CD14-positive monocyte (primary cell): ENCODE measurements at regions not wholly inside any gene's neighbourhood (a gene's known extent, or its start where the extent isn't known, plus 50 kb on each side); places are given as distances from the start of the nearest gene placed in this dataset.
"Not testable (repeated sequence)": the region's sequence is repeated elsewhere in the genome, so short reads cannot be mapped to it uniquely, and the experiment has no call there.

Experiments
- DNase-seq, 3 donors: peaks; one replicate each; pipeline ENCODE4 v3.0.0-alpha.2; 2011 to 2022
- H2AFZ ChIP-seq: 2 replicates; pipeline ENCODE4 v1.6.0; 2012; ENCODE audit warnings: mild to moderate bottlenecking, low read depth, low read length, inconsistent platforms; ENCODE audit not compliant: insufficient read depth, poor library complexity, severe bottlenecking
- H3K27ac ChIP-seq, 2 donors: 1 replicate in 1 of 2; 2 replicates in 1 of 2; pipeline ENCODE4 v1.5.1; 2012 to 2013; ENCODE audit warnings: low read length in 2 of 2, control low read depth in 1 of 2, inconsistent platforms in 1 of 2, low read depth in 1 of 2, mild to moderate bottlenecking in 1 of 2
- H3K27me3 ChIP-seq, 2 donors: one replicate each; pipeline versions ENCODE4 v1.6.0 to v1.6.1; 2011 to 2013; ENCODE audit warnings: low read length in 2 of 2; ENCODE audit not compliant: control insufficient read depth in 2 of 2, insufficient read depth in 2 of 2
- H3K36me3 ChIP-seq, 2 donors: replicated peaks in 1 of 2; 1 replicate in 1 of 2; 2 replicates in 1 of 2; pipeline versions ENCODE4 v1.5.1 to v1.6.1; 2012 to 2013; ENCODE audit warnings: low read length in 2 of 2, control low read depth in 1 of 2, inconsistent platforms in 1 of 2, mild to moderate bottlenecking in 1 of 2; ENCODE audit not compliant: insufficient read depth in 2 of 2, control insufficient read depth in 1 of 2
- H3K4me1 ChIP-seq, 2 donors: 1 replicate in 1 of 2; 2 replicates in 1 of 2; pipeline versions ENCODE4 v1.5.1 to v1.6.1; 2012 to 2013; ENCODE audit warnings: low read length in 2 of 2, control low read depth in 1 of 2, inconsistent platforms in 1 of 2, mild to moderate bottlenecking in 1 of 2, moderate library complexity in 1 of 2; ENCODE audit not compliant: insufficient read depth in 2 of 2, control insufficient read depth in 1 of 2
- H3K4me2 ChIP-seq: replicated peaks from 2 replicates; pipeline ENCODE3; 2012; ENCODE audit warnings: low read length, moderate library complexity, mild to moderate bottlenecking; ENCODE audit not compliant: poor library complexity, severe bottlenecking; ENCODE audit errors: extremely low read depth
- H3K4me3 ChIP-seq, 3 experiments: fragments of 200-600 bp in 1 of 3; sonication (generic) in 1 of 3; replicated peaks in 1 of 3; 1 replicate in 2 of 3; 2 replicates in 1 of 3; pipeline ENCODE4 v1.5.1; 2011 to 2013; ENCODE audit warnings: low read length in 3 of 3, mild to moderate bottlenecking in 3 of 3, control low read depth in 2 of 3, low read depth in 2 of 3, inconsistent platforms in 1 of 3, moderate library complexity in 1 of 3
- H3K79me2 ChIP-seq: 2 replicates; pipeline ENCODE4 v1.6.0; 2012; ENCODE audit warnings: mild to moderate bottlenecking, control low read depth, inconsistent platforms, low read length, moderate library complexity; ENCODE audit not compliant: insufficient read depth
- H3K9ac ChIP-seq: 2 replicates; pipeline ENCODE4 v1.6.0; 2017; ENCODE audit warnings: low read length, mild to moderate bottlenecking; ENCODE audit not compliant: insufficient read depth, poor library complexity, severe bottlenecking
- H3K9me3 ChIP-seq, 2 donors: replicated peaks in 1 of 2; 1 replicate in 1 of 2; 2 replicates in 1 of 2; pipeline versions ENCODE4 v1.5.1 to v1.6.1; 2012 to 2013; ENCODE audit warnings: low read length in 2 of 2, control low read depth in 1 of 2; ENCODE audit not compliant: control insufficient read depth in 1 of 2, insufficient read depth in 1 of 2
- H4K20me1 ChIP-seq: 2 replicates; pipeline ENCODE4 v1.6.0; 2012; ENCODE audit warnings: mild to moderate bottlenecking, low read length, control low read depth, moderate library complexity; ENCODE audit not compliant: insufficient read depth
- H3K27ac Mint-ChIP-seq, 7 donors: one replicate each; pipeline ENCODE4 v1.8.0; 2020; ENCODE audit warnings: mild to moderate bottlenecking in 7 of 7, mixed read lengths in 7 of 7, moderate library complexity in 6 of 7, inconsistent platforms in 2 of 7
- H3K27me3 Mint-ChIP-seq, 3 donors: one replicate each; pipeline ENCODE4 v1.8.0; 2021 to 2022; ENCODE audit warnings: low read depth in 3 of 3, mild to moderate bottlenecking in 3 of 3, mixed read lengths in 3 of 3, moderate library complexity in 3 of 3, inconsistent platforms in 1 of 3
- H3K36me3 Mint-ChIP-seq, 2 donors: one replicate each; pipeline ENCODE4 v1.8.0; 2020; ENCODE audit warnings: mixed read lengths in 2 of 2, inconsistent platforms in 1 of 2, mild to moderate bottlenecking in 1 of 2
- H3K4me1 Mint-ChIP-seq: one replicate; pipeline ENCODE4 v1.8.0; 2020; ENCODE audit warnings: mild to moderate bottlenecking, mixed read lengths
- H3K4me3 Mint-ChIP-seq, 2 donors: one replicate each; pipeline ENCODE4 v1.8.0; 2020; ENCODE audit warnings: mild to moderate bottlenecking in 2 of 2, mixed read lengths in 2 of 2, moderate library complexity in 1 of 2
- H3K9me3 Mint-ChIP-seq, 7 donors: one replicate each; pipeline ENCODE4 v1.8.0; 2020 to 2022; ENCODE audit warnings: mixed read lengths in 7 of 7, mild to moderate bottlenecking in 6 of 7, moderate library complexity in 6 of 7, inconsistent platforms in 2 of 7
- CTCF ChIP-seq: fragments of 200-600 bp; IDR thresholded peaks from one replicate; pipeline ENCODE4 v1.8.0; 2022; ENCODE audit warnings: antibody characterized with exemption, mild to moderate bottlenecking
- WGBS: methylation state at CpG from one replicate; pipeline ENCODE4 v1.1.5; 2013; ENCODE audit warnings: missing lambda C conversion rate; ENCODE audit not compliant: insufficient coverage; 5-methylcytosine and 5-hydroxymethylcytosine counted together
- intact Hi-C, 2 donors: fragments of 100-400 bp; cut with micrococcal nuclease; formaldehyde crosslinking; loops; one replicate each; pipeline versions ENCODE4 v1.15.0 to v1.15.1; 2023

GRCh38 chr6:65979120-65979519, 272.1 kb upstream of the EYS start:
- intact Hi-C loops, result no loop called here
- H4K20me1 ChIP-seq, result no peaks in the 10 kb centered on the region
- H3K4me3 ChIP-seq, result no peak overlapping the region
- peaks cover 0 to 16% of the 10 kb centered on the region in 2 donors for H3K9me3 ChIP-seq
- H2AFZ ChIP-seq, result no peak overlapping the region
- 100% methylated on average over 1 of the region's 2 CpGs for WGBS
- H3K27me3 Mint-ChIP-seq, result peaks cover 0 to 1% (median 0%) of the 10 kb centered on the region in 3 donors
- H3K36me3 Mint-ChIP-seq, result no peaks in the 10 kb centered on the region
- no peaks in the 10 kb centered on the region for H3K27me3 ChIP-seq
- no peak overlapping the region for H3K27ac Mint-ChIP-seq
- H3K9ac ChIP-seq, result no peak overlapping the region
- H3K4me1 Mint-ChIP-seq, result no peaks in the 10 kb centered on the region
- H3K4me2 ChIP-seq, result no peak overlapping the region
- H3K4me1 ChIP-seq, result no peaks in the 10 kb centered on the region
- peaks cover 0 to 10% (median 4%) of the 10 kb centered on the region in 7 donors for H3K9me3 Mint-ChIP-seq
- no peak overlapping the region for H3K4me3 Mint-ChIP-seq
- no peaks in the 10 kb centered on the region for H3K79me2 ChIP-seq
- no peak for TF ChIP-seq CTCF
- DNase-seq, result no peak
- H3K36me3 ChIP-seq, result no peaks in the 10 kb centered on the region
- no peak overlapping the region for H3K27ac ChIP-seq

- DNase-seq, H3K4me2 ChIP-seq: not testable (repeated sequence)
Observed at GRCh38 chr6:65971252-65971651, 264.2 kb upstream of the EYS start.

More at GRCh38 chr6:65971252-65971651, 264.2 kb upstream of the EYS start:
- H3K9me3 Mint-ChIP-seq, H4K20me1 ChIP-seq, H3K4me3 Mint-ChIP-seq, H3K36me3 Mint-ChIP-seq, H3K79me2 ChIP-seq, H3K27me3 ChIP-seq, intact Hi-C loops, H3K9me3 ChIP-seq, H3K9ac ChIP-seq, H3K27ac ChIP-seq, H3K4me1 Mint-ChIP-seq, H3K27me3 Mint-ChIP-seq, H3K4me3 ChIP-seq, H3K36me3 ChIP-seq, H2AFZ ChIP-seq, H3K4me1 ChIP-seq, H3K27ac Mint-ChIP-seq: not testable (repeated sequence)
- WGBS, result no CpG with 5 or more reads among the region's 9 CpGs
